Keratinocyte (primary cell): ENCODE measurements at regions not wholly inside any gene's neighbourhood (a gene's known extent, or its start where the extent isn't known, plus 50 kb on each side); places are given as distances from the start of the nearest gene placed in this dataset.

Experiments used
- EZH2 ChIP-seq: IDR thresholded peaks from one replicate; pipeline ENCODE4 v1.6.1; 2012; ENCODE audit warnings: inconsistent platforms, mild to moderate bottlenecking, low read length, moderate library complexity
- TF ChIP-seq, protein P1 (sequence below), 3 experiments: IDR thresholded peaks in 1 of 3; conservative IDR thresholded peaks in 1 of 3; optimal IDR thresholded peaks in 1 of 3; 2 replicates in 2 of 3; 3 replicates in 1 of 3; pipeline versions ENCODE3 to v1.5.1; 2011; ENCODE audit warnings: low read length in 3 of 3, mild to moderate bottlenecking in 3 of 3, moderate library complexity in 2 of 3, control low read depth in 1 of 3, inconsistent platforms in 1 of 3; ENCODE audit not compliant: insufficient read depth in 2 of 3; ENCODE audit errors: extremely low read depth in 1 of 3

DNA sequence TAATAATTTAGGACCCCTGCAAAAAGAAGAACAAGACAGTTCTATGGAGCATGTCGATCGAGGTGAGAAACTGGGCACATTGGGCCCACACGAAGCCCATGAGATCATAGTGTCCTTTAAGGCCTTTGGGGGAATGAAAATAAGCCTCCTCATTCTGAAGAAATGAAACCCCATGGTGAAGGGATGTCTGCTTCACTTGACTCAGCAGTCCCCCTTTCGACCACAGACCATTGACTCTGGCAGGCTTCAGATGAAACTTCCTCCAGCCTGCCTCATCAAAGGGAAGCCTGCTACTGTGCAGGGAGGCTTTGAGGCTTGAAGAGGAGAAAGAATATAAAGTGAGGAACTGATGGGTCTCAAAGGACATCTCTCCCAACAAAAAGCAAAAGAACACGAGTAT is 144.2 kb upstream of the FBXL4 start:
- TF ChIP-seq, protein P1, sequence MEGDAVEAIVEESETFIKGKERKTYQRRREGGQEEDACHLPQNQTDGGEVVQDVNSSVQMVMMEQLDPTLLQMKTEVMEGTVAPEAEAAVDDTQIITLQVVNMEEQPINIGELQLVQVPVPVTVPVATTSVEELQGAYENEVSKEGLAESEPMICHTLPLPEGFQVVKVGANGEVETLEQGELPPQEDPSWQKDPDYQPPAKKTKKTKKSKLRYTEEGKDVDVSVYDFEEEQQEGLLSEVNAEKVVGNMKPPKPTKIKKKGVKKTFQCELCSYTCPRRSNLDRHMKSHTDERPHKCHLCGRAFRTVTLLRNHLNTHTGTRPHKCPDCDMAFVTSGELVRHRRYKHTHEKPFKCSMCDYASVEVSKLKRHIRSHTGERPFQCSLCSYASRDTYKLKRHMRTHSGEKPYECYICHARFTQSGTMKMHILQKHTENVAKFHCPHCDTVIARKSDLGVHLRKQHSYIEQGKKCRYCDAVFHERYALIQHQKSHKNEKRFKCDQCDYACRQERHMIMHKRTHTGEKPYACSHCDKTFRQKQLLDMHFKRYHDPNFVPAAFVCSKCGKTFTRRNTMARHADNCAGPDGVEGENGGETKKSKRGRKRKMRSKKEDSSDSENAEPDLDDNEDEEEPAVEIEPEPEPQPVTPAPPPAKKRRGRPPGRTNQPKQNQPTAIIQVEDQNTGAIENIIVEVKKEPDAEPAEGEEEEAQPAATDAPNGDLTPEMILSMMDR (optimal IDR thresholded peaks at IDR 0.05 in 1 of 3, IDR thresholded peaks at IDR 0.05 in 1 of 3, conservative IDR thresholded peaks at IDR 0.05 in 1 of 3; ENCODE audit: extremely low read depth in 1 of 3, insufficient read depth in 2 of 3, low read length in 3 of 3) = no peak
- TF ChIP-seq EZH2 = no peak
